GM13977 (cell line): ENCODE measurements at regions not wholly inside any gene's neighbourhood (a gene's known extent, or its start where the extent isn't known, plus 50 kb on each side); places are given as distances from the start of the nearest gene placed in this dataset.

Source experiments
- DNase-seq: peaks from one replicate; pipeline ENCODE4 v3.0.0; 2012; ENCODE audit warnings: low spot score
- in situ Hi-C: fragments of 300-500 bp; cut with MboI; formaldehyde crosslinking; loops from one replicate; pipeline ENCODE4 v1.12.0; 2022; ENCODE audit warnings: low sequenced_read_pairs, low pct_unique_long_range_greater_than_20kb, mixed read lengths, inconsistent platforms; ENCODE audit not compliant: unreplicated experiment
- TF ChIP-seq, protein P1 (sequence below): IDR thresholded peaks from 2 replicates; pipeline ENCODE4 v1.5.1; 2012; ENCODE audit warnings: mild to moderate bottlenecking, control low read depth; ENCODE audit not compliant: insufficient read depth; ENCODE audit errors: extremely low read depth, missing control alignments

DNA sequence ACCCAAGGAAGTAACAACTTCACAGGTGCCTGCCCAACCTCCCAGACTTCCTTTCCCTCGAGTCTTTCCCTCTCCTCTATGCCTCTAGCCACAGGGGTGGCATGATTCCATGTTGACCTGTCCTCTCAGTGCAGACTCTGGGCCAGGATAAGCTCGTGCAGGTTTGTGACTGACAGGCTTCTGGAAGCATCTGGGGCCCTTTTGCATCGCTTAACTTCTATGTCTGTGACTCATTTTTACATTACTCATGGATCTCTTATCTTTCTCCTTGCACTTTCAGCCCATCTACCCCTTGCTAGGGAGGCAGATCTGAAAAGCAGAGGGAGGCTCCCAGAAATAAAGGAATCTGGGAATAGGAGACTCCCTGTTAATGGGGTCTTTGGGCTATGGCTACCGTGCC is 98.5 kb upstream of the RIOK3 start:
- no peak for DNase-seq
- TF ChIP-seq, protein P1, sequence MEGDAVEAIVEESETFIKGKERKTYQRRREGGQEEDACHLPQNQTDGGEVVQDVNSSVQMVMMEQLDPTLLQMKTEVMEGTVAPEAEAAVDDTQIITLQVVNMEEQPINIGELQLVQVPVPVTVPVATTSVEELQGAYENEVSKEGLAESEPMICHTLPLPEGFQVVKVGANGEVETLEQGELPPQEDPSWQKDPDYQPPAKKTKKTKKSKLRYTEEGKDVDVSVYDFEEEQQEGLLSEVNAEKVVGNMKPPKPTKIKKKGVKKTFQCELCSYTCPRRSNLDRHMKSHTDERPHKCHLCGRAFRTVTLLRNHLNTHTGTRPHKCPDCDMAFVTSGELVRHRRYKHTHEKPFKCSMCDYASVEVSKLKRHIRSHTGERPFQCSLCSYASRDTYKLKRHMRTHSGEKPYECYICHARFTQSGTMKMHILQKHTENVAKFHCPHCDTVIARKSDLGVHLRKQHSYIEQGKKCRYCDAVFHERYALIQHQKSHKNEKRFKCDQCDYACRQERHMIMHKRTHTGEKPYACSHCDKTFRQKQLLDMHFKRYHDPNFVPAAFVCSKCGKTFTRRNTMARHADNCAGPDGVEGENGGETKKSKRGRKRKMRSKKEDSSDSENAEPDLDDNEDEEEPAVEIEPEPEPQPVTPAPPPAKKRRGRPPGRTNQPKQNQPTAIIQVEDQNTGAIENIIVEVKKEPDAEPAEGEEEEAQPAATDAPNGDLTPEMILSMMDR, result no peak
- in situ Hi-C loops, result loop anchor here (10.0 kb wide), 1 partner anchor 220 kb away; the partner anchor contains the start of gene CABLES1

DNA sequence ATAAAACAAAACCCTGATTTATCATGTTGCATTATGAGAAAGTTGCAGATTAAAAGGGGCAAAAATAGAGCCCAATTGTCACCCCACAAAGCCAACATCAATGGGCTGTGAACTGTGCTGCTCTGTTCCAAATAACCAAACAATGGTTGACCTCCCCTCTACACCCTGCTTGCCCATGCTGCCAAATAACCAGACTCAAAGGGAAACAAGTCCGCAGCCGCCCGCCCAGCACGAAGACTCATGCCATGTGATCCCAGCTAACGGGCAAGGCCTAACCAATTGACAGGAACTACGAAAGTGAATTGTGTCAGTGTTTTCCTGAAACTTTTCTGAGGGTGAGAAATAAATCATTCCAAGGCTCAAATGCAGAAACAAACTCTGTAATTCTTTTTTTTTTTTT is 97.9 kb upstream of the RIOK3 start:
- TF ChIP-seq, protein P1, result no peak
- DNase-seq, result no peak
- in situ Hi-C loops, result loop anchor here (10.0 kb wide), 1 partner anchor 220 kb away; the partner anchor contains the start of gene CABLES1

DNA sequence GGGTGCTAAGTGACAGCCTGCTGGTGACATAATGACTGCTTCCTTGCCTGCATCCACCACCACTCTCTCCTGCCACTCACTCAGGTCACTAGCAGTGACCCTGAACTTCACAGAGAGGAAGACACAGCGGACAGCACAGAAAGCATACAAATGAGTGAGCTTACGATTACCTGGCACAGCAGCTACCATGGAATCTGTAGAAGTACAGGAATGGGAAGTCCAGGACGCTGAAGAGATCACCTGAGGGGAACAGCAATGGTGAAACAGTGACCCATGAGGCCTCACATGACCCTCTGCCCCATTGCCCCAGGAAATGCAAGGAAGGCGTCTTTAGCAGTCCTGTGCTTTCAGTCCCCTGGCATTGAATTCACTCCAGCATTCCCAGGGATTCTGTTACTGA is 96.7 kb upstream of the RIOK3 start:
- in situ Hi-C loops, result loop anchor here (10.0 kb wide), 1 partner anchor 222 kb away; the partner anchor contains the start of gene CABLES1
- TF ChIP-seq, protein P1, result no peak
- DNase-seq, result no peak

DNA sequence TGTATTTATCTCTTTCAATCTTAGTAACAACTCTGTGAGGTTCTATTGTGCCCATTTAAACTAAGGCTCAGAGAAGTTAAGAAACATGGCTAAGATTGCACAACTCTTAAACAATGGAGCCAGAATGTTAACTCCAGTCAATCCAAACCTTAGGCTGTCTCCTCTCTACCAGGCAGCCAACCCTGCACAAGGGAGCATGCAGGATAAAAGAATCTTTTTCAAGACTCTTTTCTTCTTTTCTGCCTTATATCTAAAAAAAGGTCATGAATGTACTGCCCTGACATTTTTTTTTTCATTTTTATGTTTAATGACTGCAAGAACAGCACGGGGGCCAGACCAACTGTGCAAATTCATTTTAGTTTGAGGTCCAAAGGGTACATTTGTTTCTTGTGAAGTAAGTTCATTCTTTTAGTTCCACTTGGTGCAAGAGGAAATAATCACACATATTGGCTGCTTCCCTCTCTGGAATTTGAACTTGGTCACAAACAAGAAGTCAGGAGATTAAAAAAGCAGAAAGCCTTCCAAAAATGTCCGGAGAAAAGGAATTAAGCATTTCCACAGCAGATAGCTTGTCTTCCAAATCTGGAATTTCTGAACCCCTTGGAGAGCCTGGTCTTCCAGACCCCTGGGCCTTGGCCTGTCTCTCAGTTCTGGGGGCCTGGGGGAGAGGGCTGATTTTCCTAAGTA is 96.0 kb upstream of the RIOK3 start:
- no peak for DNase-seq
- TF ChIP-seq, protein P1, result no peak
- in situ Hi-C loops, result loop anchor here (10.0 kb wide), 1 partner anchor 222 kb away; the partner anchor contains the start of gene CABLES1

DNA sequence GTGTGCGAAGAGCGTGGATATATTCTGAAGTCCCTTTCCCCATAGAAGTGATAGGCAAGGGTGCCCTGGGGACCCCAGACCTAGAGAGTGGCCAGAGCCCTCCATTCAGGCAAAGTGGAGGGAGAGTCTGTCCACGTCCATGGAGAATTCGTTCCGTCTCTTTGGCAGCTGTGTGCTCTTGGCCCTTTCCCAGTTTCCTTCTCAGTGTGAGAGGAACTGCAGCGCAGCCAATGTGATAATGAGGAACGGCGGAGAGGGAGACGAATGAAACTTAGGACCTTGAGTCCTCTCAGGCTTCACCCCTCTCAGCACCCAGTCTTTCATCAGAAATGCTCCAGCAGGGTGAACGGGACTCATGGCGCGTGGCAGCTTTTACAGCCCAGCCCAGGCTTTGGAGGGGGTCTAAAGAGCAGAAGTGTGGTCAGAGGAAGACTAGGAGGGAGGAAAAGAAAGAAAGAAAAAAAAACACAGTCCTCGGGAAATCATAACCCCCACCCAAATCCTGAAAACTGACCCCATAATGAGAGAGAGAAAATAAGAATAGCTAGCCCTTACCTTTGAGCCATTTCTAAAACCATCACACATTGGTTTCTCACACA is 95.0 kb upstream of the RIOK3 start:
- TF ChIP-seq, protein P1, result no peak
- DNase-seq, result no peak
- in situ Hi-C loops, result loop anchor here (10.0 kb wide), 1 partner anchor 223 kb away; the partner anchor contains the start of gene CABLES1

DNA sequence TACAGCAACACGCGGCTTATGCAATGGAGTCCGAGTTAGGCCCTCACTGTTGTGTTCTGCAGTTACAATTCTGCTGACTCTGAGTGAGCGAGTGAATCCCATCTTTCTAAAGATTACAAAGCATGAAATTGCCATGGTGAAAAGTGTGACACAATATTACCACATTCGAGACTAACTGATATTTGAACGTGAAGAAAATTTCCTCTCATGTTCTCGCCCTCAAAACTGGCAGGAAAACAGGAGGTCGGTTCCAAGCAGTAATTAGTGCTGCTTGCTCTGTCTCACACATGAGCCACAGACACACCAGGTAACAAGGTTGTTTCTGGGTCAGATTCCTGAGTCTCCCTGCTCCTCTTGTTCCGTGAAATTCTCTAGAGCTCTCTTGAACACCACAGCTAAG is 93.7 kb upstream of the RIOK3 start:
- no peak for DNase-seq
- in situ Hi-C loops, result loop anchor here (10.0 kb wide), 1 partner anchor 225 kb away; the partner anchor contains the start of gene CABLES1
- TF ChIP-seq, protein P1, result no peak
